Stimulated activated naive CD8-positive, alpha-beta T cell treated with anti-CD3 and anti-CD28 coated beads, Interleukin-15, Interleukin-2, amounts not matched to agents 100 ng/mL and 50 ng/mL, for 24 hours (primary cell): ENCODE measurements at regions not wholly inside any gene's neighbourhood (a gene's known extent, or its start where the extent isn't known, plus 50 kb on each side); places are given as distances from the start of the nearest gene placed in this dataset.
"Not testable (repeated sequence)": the region's sequence is repeated elsewhere in the genome, so short reads cannot be mapped to it uniquely, and the experiment has no call there.

Experiments used
- H3K27ac Mint-ChIP-seq: one replicate; pipeline ENCODE4 v1.8.0; 2021; ENCODE audit warnings: mild to moderate bottlenecking, mixed read lengths
- H3K27me3 Mint-ChIP-seq: one replicate; pipeline ENCODE4 v1.8.0; 2021; ENCODE audit warnings: mixed read lengths
- H3K36me3 Mint-ChIP-seq: one replicate; pipeline ENCODE4 v1.8.0; 2021; ENCODE audit warnings: low read depth, mixed read lengths
- H3K4me1 Mint-ChIP-seq: one replicate; pipeline ENCODE4 v1.8.0; 2021; ENCODE audit warnings: low read depth, mixed read lengths
- H3K4me3 Mint-ChIP-seq: one replicate; pipeline ENCODE4 v1.8.0; 2021; ENCODE audit warnings: mild to moderate bottlenecking, mixed read lengths
- H3K9me3 Mint-ChIP-seq: one replicate; pipeline ENCODE4 v1.8.0; 2021; ENCODE audit warnings: mixed read lengths

DNA sequence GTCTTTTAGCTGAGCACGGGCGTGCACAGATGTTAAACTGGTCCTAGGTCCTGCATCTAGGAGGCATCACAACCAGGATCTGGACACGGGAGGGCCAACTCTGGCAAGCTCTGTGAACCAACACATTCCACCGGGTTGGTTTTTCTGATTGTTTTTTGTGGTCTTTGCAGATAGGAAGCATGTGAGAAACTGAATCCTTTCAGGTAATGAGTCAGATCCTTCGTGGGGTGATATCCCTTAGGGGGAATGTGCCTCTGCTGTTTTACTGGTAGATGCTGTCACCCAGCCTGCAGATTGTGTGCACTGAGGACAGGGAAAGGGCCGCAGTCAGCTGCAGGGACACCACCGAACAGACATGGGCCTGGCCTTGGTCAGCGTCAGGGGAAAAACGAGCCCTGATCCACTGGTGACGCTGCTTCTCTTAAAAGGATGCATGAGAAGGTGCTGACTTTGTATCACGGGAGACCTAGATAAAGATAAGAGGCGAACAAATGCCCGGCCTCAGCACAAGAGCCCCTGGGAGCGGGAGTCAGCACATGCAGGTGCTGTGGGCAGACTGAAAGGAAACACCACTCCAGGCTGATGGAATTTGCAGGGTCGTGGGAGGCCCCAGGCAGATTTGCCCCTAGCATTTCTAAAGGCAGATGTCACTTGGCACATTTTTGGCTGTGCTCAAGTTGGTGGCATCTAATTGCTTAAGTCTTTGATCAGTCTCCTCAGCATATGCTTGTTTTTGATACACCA lies 51.1 kb downstream of the DOP1B start:
- Mint-ChIP-seq H3K4me1 (peaks cover 40% of the 10 kb centered on the region), H3K27ac (no peak overlapping the region), H3K4me3 (no peak overlapping the region), H3K9me3 (no peaks in the 10 kb centered on the region), H3K36me3 (peaks cover 24% of the 10 kb centered on the region), H3K27me3 (no peaks in the 10 kb centered on the region)

DNA sequence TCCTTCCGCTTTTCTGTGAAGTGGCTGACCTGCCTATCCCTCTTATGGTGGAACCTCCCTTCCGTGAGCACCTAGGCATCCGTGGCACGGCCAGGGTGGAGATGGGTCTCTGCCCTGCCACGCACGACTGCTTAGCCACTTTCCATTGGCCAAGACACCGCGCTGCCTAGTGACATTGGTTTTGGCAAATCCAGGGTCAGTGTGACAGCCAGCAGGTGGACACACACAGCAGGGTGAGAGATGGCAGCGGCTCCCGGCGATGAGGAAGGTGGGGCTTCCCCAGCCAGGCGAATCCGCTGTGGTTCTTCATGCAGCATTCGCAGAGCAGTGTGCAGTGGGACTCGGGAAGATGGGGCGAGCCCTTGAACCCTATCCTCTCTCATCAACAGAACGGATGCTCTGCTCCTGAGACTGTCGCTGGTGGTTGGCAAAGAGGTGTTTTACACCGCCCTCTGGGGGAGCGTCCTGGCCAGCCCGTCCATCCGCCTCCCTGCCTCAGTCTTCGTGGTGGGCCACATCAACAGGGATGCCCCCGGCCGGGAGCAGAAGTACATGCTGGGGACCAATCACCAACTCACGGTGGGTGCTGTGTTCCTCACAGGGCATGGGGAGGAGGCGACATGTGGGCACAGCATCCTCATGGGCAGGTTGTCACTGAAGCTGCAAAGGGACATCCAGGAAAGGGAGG lies 51.8 kb downstream of the DOP1B start:
- H3K9me3 Mint-ChIP-seq, result no peaks in the 10 kb centered on the region
- no peak overlapping the region for H3K4me3 Mint-ChIP-seq
- peaks cover 33% of the 10 kb centered on the region for H3K4me1 Mint-ChIP-seq
- H3K27ac Mint-ChIP-seq, result no peak overlapping the region
- H3K27me3 Mint-ChIP-seq, result no peaks in the 10 kb centered on the region
- H3K36me3 Mint-ChIP-seq, result peaks cover 24% of the 10 kb centered on the region

DNA sequence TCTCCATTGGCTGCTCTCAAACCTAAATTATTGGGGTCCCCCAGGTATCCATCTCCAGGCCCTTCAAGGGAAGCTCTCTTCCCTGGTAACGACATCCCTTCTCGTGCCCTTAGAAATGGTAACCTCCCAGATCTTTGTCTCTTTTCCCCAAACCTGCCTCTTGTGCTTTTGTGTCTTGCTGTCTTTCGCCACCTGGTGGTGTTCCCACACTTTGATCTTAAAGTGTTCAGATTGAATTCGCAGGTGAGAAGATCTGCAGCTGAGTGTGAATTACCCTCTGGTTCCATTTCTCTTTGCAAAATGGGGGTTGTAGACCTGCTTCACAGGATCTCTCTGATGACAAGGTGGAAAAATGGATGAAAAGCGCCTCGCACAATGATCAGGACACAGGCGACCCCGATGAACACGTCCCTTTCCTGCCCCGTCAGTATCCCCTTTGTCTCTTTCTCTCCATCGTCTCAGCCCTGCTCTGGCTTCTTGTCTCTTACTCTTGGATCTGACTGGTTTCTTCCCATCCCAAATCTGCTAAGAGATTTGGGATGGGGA lies 53.1 kb downstream of the DOP1B start:
- peaks cover 24% of the 10 kb centered on the region for H3K4me1 Mint-ChIP-seq
- no peak overlapping the region for H3K27ac Mint-ChIP-seq
- H3K36me3 Mint-ChIP-seq, result peaks cover 29% of the 10 kb centered on the region
- H3K27me3 Mint-ChIP-seq, result no peaks in the 10 kb centered on the region
- H3K4me3 Mint-ChIP-seq, result no peak overlapping the region
- H3K9me3 Mint-ChIP-seq, result no peaks in the 10 kb centered on the region

DNA sequence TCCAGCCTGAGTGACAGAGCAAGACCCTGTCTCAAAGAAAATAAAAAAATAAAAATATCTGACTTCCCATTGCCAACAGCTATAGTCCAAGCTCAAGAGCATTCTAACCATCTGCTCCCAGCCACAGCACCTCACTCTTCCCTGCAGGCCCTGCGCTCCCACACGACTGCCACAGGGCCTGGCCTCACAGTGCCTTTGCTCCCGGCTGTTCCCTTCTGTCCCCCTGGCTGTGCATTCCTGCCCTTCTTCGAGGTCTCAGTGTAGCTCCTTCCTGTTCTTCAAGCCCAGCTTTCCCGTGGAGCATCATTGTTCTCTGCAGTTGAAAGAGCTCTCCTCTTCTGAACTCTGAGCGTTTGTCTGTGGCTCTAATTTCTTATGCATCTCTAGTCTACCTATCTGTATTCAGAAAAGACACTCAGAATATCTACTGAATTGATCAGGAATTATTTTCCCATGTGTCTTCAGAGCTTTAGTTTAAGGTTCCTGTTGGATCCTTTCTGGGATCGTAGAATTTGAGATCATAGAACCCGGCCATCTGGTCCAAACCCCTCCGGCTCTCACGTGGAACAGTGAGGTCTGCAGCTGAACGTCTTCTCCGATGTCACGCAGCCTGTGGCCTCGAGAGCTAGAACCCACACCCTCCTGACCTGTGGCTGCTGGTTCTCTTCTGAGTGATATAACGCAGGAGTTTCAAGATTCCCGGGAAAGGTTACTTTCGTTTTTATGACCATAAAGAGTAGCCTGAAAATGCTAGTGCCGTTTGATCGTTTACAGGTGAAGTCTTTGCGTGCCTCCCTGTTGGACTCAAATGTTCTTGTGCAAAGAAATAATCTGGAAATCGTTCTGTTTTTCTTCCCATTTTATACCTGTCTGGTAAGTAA lies 54.4 kb downstream of the DOP1B start:
- no peaks in the 10 kb centered on the region for H3K27me3 Mint-ChIP-seq
- H3K4me3 Mint-ChIP-seq, result no peak overlapping the region
- peaks cover 29% of the 10 kb centered on the region for H3K36me3 Mint-ChIP-seq
- peaks cover 24% of the 10 kb centered on the region for H3K4me1 Mint-ChIP-seq
- no peaks in the 10 kb centered on the region for H3K9me3 Mint-ChIP-seq
- no peak overlapping the region for H3K27ac Mint-ChIP-seq

DNA sequence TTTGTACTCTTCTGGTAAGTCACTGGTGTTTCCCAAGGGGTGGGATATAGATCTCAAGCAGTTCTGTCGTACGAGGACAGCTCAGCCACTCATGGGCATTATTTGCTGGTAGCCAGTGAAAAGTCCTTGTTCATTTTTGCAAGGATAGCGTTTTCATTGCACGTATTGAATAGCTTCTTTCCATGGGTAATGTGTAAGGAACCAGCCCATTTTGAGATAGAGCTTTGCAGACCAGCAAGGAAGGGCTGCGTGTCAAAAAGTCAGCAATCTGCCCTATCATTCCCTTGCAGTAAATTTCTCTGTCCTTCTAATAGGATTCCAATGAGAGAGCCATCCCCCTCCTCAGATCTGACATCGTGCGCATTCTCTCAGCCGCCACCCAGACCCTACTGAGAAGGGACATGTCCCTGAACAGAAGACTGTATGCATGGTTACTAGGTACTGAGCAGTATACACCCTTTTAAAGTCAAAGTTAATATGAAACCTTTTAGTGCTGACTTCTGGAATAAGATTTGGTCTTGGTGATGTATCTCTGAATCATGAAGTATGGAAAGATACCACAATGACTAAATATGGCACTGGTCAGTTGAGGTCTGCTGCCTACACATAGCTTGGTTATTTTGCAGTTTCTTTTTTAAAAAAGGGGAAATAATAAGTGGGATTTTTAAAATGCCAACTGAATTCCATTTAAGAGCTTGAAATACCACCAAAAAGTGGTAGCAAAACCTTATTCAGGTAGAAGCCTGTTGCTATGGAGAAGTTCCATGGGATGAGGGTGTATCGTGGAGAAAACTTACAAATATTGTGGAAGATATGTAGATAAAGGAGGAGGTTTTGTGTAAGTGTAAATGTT lies 55.3 kb downstream of the DOP1B start:
- Mint-ChIP-seq H3K4me1 (peaks cover 24% of the 10 kb centered on the region), H3K4me3 (no peak overlapping the region), H3K36me3 (peaks cover 34% of the 10 kb centered on the region), H3K27me3 (no peaks in the 10 kb centered on the region), H3K9me3 (no peaks in the 10 kb centered on the region), H3K27ac (no peak overlapping the region)

DNA sequence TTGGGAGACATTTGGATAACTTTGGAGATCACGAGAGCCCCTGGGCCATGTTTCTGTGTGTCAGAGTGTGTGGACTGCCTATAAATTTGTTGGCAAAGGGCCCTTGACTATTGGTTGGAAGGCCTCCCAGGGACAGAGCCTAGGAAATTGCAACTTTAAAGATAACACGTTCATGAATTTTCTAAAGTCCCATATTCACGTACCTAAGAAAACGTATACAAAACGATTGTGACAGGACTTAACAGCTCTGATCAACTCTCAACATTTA lies 55.8 kb downstream of the DOP1B start:
- H3K9me3 Mint-ChIP-seq, result no peaks in the 10 kb centered on the region
- no peak overlapping the region for H3K4me3 Mint-ChIP-seq
- no peak overlapping the region for H3K27ac Mint-ChIP-seq
- peaks cover 39% of the 10 kb centered on the region for H3K36me3 Mint-ChIP-seq
- no peaks in the 10 kb centered on the region for H3K27me3 Mint-ChIP-seq
- H3K4me1 Mint-ChIP-seq, result peaks cover 22% of the 10 kb centered on the region

DNA sequence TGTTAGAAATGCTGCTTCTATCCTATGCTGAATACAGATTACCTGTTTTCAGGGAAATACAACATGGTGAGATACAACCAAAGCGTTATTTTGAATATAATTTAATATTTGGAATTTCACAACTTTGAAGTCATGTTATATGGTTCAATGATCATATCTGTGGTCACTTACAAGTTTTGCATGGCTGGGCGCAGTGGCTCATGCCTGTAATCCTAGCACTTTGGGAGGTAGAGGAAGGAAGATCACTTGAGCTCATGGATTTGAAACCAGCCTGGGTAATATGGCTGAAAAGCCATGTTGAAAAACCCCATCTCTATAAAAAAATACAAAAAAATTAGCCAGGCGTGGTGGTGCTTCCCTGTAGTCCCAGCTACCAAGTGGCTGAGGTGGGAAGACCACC lies 57.9 kb downstream of the DOP1B start:
- Mint-ChIP-seq H3K36me3 (peaks cover 51% of the 10 kb centered on the region), H3K4me3 (no peak overlapping the region), H3K9me3 (no peaks in the 10 kb centered on the region), H3K4me1 (peaks cover 15% of the 10 kb centered on the region), H3K27ac (no peak overlapping the region), H3K27me3 (no peaks in the 10 kb centered on the region)

DNA sequence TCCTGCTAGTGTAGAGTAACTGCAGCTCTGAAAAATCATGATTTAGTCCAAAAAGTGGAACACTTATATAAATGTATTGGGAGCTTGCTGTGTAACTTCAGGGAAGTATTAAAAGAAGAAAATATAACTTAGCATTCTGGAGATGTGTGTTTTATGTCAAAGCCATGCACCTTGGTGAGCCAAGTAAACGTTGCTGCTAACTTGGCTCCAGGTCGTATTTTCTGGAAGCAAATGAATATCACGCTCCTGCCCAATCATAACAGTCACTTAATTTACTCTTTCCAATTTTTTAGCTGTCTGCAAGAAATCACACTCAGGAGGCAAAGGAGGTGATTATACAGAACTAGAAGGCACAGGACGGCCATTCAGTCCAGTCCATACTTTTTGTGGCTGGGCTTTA lies 61.1 kb downstream of the DOP1B start:
- Mint-ChIP-seq H3K9me3 (no peaks in the 10 kb centered on the region), H3K27me3 (no peaks in the 10 kb centered on the region), H3K4me1 (no peaks in the 10 kb centered on the region), H3K4me3 (no peak overlapping the region), H3K36me3 (peaks cover 31% of the 10 kb centered on the region), H3K27ac (no peak overlapping the region)

DNA sequence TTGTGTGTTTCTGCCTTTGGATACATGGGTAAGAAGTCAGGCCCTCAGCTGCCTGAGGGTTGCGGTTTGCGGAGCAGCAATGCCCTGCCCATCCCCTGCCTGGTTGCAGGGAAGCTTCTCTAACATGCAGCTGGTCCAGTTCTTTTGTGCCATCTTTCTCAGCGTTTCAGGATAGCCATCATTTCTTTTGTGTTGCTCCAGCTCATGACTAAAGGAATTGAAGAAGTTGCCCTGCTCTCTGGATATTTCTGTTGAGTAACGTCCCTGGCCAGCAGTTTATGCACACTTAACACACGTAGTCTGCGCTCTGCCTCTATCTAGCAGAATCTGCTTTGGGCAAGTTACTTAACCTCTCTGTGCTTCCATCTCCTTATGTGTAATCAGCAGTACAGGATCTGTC lies 62.1 kb downstream of the DOP1B start:
- H3K36me3 Mint-ChIP-seq, result peaks cover 39% of the 10 kb centered on the region
- no peak overlapping the region for H3K4me3 Mint-ChIP-seq
- H3K9me3 Mint-ChIP-seq, result no peaks in the 10 kb centered on the region
- H3K4me1 Mint-ChIP-seq, result no peaks in the 10 kb centered on the region
- no peaks in the 10 kb centered on the region for H3K27me3 Mint-ChIP-seq
- no peak overlapping the region for H3K27ac Mint-ChIP-seq

DNA sequence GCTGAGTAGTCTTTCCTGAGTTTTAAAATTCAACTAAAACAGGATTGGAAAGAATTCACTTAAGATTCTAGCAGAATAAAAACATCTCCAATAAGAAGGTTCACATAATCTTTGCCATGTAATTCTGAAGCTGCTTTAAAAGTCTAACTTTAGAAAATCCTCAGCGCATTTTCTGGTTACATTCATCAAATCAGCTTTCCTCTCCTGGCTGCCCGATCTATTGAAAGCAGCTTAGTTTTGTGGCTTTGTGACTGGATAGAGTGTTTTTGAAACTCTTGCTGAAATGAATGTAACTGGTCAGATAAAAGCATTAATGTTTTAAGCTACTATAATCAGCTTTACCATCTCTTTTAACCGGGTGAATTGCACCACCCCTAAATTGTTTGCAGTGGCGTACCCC lies 66.8 kb downstream of the DOP1B start:
- Mint-ChIP-seq H3K9me3 (no peaks in the 10 kb centered on the region), H3K36me3 (peaks cover 28% of the 10 kb centered on the region), H3K4me1 (no peaks in the 10 kb centered on the region), H3K4me3 (no peak overlapping the region), H3K27ac (no peak overlapping the region), H3K27me3 (no peaks in the 10 kb centered on the region)

DNA sequence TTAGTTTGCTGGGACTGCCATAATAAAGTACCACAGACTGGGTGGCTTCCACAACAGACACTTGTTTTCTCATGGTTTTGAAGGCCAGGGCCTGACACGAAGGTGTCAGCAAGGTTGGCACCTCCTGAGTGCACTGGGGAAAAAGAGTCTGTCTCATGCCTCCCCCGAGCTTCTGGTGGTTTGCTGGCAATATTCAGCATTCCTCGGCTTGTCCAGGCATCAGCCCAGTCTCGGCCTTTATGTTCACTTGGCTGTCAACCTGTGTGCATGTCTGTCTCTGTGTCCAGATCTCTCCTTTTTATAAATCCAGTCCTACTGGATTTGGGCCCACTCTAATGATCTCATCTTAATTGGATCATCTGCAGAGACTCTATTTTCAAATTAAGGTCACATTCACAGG lies 72.6 kb downstream of the DOP1B start:
- Mint-ChIP-seq H3K4me1 (peaks cover 11% of the 10 kb centered on the region), H3K27me3 (no peaks in the 10 kb centered on the region), H3K4me3 (no peak overlapping the region), H3K27ac (no peak overlapping the region), H3K9me3 (no peaks in the 10 kb centered on the region), H3K36me3 (peaks cover 24% of the 10 kb centered on the region)

DNA sequence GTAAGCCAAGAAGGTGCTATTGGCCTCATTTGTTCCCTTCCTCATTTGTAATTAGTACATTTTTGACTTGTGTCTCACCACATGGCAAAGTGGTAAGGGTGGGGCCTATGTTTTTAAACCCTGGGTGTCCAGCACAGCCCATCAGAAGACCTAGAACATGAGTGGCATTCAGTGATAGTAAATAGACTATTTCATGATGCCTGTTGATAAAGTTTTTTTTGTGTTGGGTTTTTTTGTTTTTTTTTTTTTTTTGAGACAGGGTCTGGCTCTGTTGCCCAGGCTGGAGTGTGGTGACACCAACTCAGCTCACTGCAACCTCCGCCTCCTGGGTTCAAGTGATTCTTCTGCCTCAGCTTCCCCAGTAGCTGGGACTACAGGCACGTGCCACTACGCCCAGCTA lies 74.8 kb downstream of the DOP1B start:
- not testable (repeated sequence) for H3K9me3 Mint-ChIP-seq, H3K27ac Mint-ChIP-seq, H3K4me3 Mint-ChIP-seq, H3K27me3 Mint-ChIP-seq
- Mint-ChIP-seq H3K36me3 (peaks cover 25% of the 10 kb centered on the region), H3K4me1 (peaks cover 25% of the 10 kb centered on the region)

DNA sequence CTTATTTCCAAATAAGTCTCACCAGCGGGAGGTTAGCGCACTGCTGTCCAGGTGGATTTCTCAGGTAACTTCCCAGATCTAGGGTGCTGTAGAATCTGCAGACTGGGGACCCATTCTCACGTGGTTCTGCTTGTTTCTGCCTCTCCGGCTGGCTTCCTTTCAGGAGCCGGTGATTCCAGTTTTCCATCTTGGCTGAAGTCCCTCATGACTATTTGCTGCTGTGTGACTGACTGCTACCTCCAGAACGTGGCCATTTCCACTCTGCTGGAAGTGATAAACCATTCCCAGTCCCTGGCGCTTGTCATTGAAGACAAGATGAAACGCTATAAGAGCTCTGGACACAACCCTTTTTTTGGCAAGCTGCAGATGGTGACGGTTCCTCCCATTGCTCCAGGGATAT lies 76.0 kb downstream of the DOP1B start:
- Mint-ChIP-seq H3K36me3 (peaks cover 25% of the 10 kb centered on the region), H3K4me3 (no peak overlapping the region), H3K9me3 (no peaks in the 10 kb centered on the region), H3K27ac (no peak overlapping the region), H3K27me3 (no peaks in the 10 kb centered on the region), H3K4me1 (peaks cover 25% of the 10 kb centered on the region)

DNA sequence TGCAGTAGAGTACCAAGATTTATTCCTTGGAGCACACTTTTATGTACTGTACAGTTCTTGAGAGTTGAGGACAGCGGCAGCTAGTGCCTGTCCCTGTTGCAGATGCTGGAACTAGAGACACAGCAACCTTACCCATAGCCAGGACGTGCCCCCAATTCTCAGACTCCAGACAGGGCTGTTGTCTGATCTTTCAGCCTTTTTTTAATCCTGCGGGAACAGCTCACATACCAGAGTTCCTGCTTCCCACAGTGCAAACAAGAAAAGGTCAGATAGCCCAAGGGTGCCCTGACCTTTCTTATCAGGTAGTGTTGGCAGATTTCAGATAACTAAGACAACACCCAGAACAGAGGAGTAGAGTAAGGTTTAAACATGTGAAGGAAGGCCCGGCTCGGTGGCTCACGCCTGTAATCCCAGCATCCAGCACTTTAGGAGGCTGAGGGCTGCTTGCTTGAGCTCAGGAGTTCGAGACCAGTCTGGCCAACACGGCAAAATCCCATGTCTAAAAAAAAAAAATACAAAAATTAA lies 78.5 kb downstream of the DOP1B start:
- no peaks in the 10 kb centered on the region for H3K27me3 Mint-ChIP-seq
- no peaks in the 10 kb centered on the region for H3K9me3 Mint-ChIP-seq
- H3K4me3 Mint-ChIP-seq, result no peak overlapping the region
- H3K36me3 Mint-ChIP-seq, result peaks cover 30% of the 10 kb centered on the region
- H3K4me1 Mint-ChIP-seq, result peaks cover 25% of the 10 kb centered on the region
- H3K27ac Mint-ChIP-seq, result no peak overlapping the region
